ENCODE measurements at regions not wholly inside any gene's neighbourhood (a gene's known extent, or its start where the extent isn't known, plus 50 kb on each side); places are given as distances from the start of the nearest gene placed in this dataset.
"Not testable (repeated sequence)": the region's sequence is repeated elsewhere in the genome, so short reads cannot be mapped to it uniquely, and the experiment has no call there.

DNA sequence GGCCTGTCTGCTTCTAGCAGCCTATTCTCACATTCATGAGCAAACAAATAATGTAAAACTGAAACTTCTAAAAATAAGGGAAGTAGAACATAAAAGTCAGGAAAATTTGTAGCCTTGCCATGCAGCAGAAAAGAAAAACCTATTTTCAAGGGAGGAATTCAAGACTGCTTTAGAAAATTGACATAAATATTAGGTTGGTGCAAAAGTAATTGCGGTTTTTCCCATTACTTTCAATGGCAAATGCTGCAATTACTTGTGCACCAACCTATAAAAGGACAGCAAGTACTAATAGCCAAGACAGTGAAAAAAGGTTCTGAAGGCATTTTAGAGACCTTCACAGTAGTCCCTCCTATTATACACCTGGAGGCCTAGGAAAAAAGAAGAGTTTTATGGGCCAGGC is 457.8 kb downstream of the KLHL4 start:
- Histone ChIP-seq H3K9me3 (no peaks in the 10 kb centered on the region), H3K4me1 (no peaks in the 10 kb centered on the region), H3K36me3 (no peaks in the 10 kb centered on the region), H3K27ac (no peak overlapping the region), H3K27me3 (no peaks in the 10 kb centered on the region), H3K4me3 (no peak overlapping the region)
- in situ Hi-C loops (cut with MboI; ENCODE audit: low pct_ligation_motif_present in 1 of 4, low pct_unique_long_range_greater_than_20kb in 1 of 4, low sequenced_read_pairs in 3 of 4) = no loop called here
- intact Hi-C loops (cut with DNase I; ENCODE audit: low total_unique reads) = no loop called here
- no peak for DNase-seq
- TF ChIP-seq POLR2A (IDR thresholded peaks at IDR 0.05) (no peak), EP300 (IDR thresholded peaks at IDR 0.05; ENCODE audit: low read depth) (no peak), CTCF (IDR thresholded peaks at IDR 0.05) (no peak), POLR2AphosphoS5 (IDR thresholded peaks at IDR 0.05) (no peak)
- WGBS, 2 donors (ENCODE audit: low coverage in 1 of 2) = 59 to 100% methylated on average over 1 of the region's 1 CpG

- WGBS, 2 donors (ENCODE audit: low coverage in 1 of 2) = 83% methylated on average over 3 of the region's 3 CpGs; no CpG with 5 or more reads in 1 of the 2 donors
Observed at GRCh38 chrX:88007873-88008272, 490.3 kb downstream of the KLHL4 start.

GRCh38 chrX:88024022-88024421 is 506.4 kb downstream of the KLHL4 start:
- Histone ChIP-seq H3K36me3 (no peaks in the 10 kb centered on the region), H3K4me1 (no peaks in the 10 kb centered on the region), H3K27me3 (no peaks in the 10 kb centered on the region), H3K9me3 (no peaks in the 10 kb centered on the region), H3K27ac (no peak overlapping the region), H3K4me3 (no peak overlapping the region)
- TF ChIP-seq POLR2AphosphoS5 (IDR thresholded peaks at IDR 0.05) = no peak
- no peak for TF ChIP-seq CTCF (IDR thresholded peaks at IDR 0.05)
- TF ChIP-seq POLR2A (IDR thresholded peaks at IDR 0.05) = no peak
- no peak for TF ChIP-seq EP300 (IDR thresholded peaks at IDR 0.05; ENCODE audit: low read depth)
- intact Hi-C loops (cut with DNase I; ENCODE audit: low total_unique reads) = no loop called here
- WGBS, 2 donors (ENCODE audit: low coverage in 1 of 2) = 85 to 87% methylated on average over 3 of the region's 3 CpGs
- no peak for DNase-seq
- in situ Hi-C loops (cut with MboI; ENCODE audit: low pct_ligation_motif_present in 1 of 4, low pct_unique_long_range_greater_than_20kb in 1 of 4, low sequenced_read_pairs in 3 of 4) = loop anchor here in 1 of 4 donors (25.0 kb wide), 1 partner anchor 138 kb away; no protein-coding TSS in a partner anchor

More at GRCh38 chrX:88007873-88008272, 490.3 kb downstream of the KLHL4 start:
- intact Hi-C loops (cut with DNase I; ENCODE audit: low total_unique reads); H3K27me3 ChIP-seq; H3K27ac ChIP-seq; H3K36me3 ChIP-seq; H3K9me3 ChIP-seq; H3K4me1 ChIP-seq; DNase-seq; H3K4me3 ChIP-seq: not testable (repeated sequence)
- in situ Hi-C loops (cut with MboI; ENCODE audit: low pct_ligation_motif_present in 1 of 4, low pct_unique_long_range_greater_than_20kb in 1 of 4, low sequenced_read_pairs in 3 of 4) = loop anchor here in 1 of 4 donors (25.0 kb wide), 1 partner anchor 154 kb away; no protein-coding TSS in a partner anchor

GRCh38 chrX:88072339-88073030 is 554.9 kb downstream of the KLHL4 start:
- WGBS, 2 donors (ENCODE audit: low coverage in 1 of 2) = 63 to 74% methylated on average over 2 of the region's 2 CpGs
- DNase-seq = no peak
- TF ChIP-seq POLR2A (IDR thresholded peaks at IDR 0.05) = no peak
- no peak for TF ChIP-seq EP300 (IDR thresholded peaks at IDR 0.05; ENCODE audit: low read depth)
- TF ChIP-seq POLR2AphosphoS5 (IDR thresholded peaks at IDR 0.05) = no peak
- no peak for TF ChIP-seq CTCF (IDR thresholded peaks at IDR 0.05)
- Histone ChIP-seq H3K27me3 (no peaks in the 10 kb centered on the region), H3K9me3 (no peaks in the 10 kb centered on the region), H3K27ac (no peak overlapping the region), H3K36me3 (no peaks in the 10 kb centered on the region), H3K4me3 (no peak overlapping the region), H3K4me1 (no peaks in the 10 kb centered on the region)
- intact Hi-C loops (cut with DNase I; ENCODE audit: low total_unique reads) (no loop called here), in situ Hi-C loops (cut with MboI; ENCODE audit: low pct_ligation_motif_present in 1 of 4, low pct_unique_long_range_greater_than_20kb in 1 of 4, low sequenced_read_pairs in 3 of 4) (no loop called here)

DNA sequence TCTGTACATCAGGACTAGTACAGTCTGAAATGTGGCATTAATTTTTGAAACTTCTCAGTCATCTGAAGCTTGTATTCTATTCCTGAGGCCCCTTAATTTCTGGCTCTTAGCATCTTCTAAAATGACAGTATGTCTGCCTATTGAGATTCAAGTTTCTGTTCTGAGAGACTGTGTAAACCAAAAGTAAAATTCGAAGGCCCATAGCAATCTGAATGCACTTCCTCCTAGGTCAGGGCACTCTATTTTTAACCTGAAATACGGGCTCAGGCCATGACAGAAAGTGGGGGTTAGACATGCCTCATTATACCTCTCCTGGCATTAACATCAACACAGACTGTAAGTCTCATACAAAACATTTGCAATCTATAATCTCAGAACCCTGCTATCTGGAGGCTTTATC is 584.4 kb downstream of the KLHL4 start:
- Histone ChIP-seq H3K4me1 (no peaks in the 10 kb centered on the region), H3K4me3 (no peak overlapping the region), H3K9me3 (no peaks in the 10 kb centered on the region), H3K36me3 (no peaks in the 10 kb centered on the region), H3K27me3 (no peaks in the 10 kb centered on the region), H3K27ac (no peak overlapping the region)
- WGBS, 2 donors (ENCODE audit: low coverage in 1 of 2) = 17% methylated on average over 2 of the region's 2 CpGs; no CpG with 5 or more reads in 1 of the 2 donors
- intact Hi-C loops (cut with DNase I; ENCODE audit: low total_unique reads) = no loop called here
- TF ChIP-seq POLR2A (IDR thresholded peaks at IDR 0.05) (no peak), CTCF (IDR thresholded peaks at IDR 0.05) (no peak), EP300 (IDR thresholded peaks at IDR 0.05; ENCODE audit: low read depth) (no peak), POLR2AphosphoS5 (IDR thresholded peaks at IDR 0.05) (no peak)
- in situ Hi-C loops (cut with MboI; ENCODE audit: low pct_ligation_motif_present in 1 of 4, low pct_unique_long_range_greater_than_20kb in 1 of 4, low sequenced_read_pairs in 3 of 4) = no loop called here
- DNase-seq = no peak
